Vagina (tissue), 2 donors: ENCODE measurements at regions not wholly inside any gene's neighbourhood (a gene's known extent, or its start where the extent isn't known, plus 50 kb on each side); places are given as distances from the start of the nearest gene placed in this dataset.

Experiments
- CTCF ChIP-seq, 3 experiments: fragments of 450-650 bp in 2 of 3; fragments of 200-600 bp in 1 of 3; sonication (generic) in 1 of 3; IDR thresholded peaks; one replicate each; pipeline ENCODE4 v1.5.1; 2017 to 2019; ENCODE audit warnings: antibody characterized with exemption in 3 of 3, mild to moderate bottlenecking in 2 of 3, moderate library complexity in 2 of 3
- POLR2A ChIP-seq, 2 donors: fragments of 450-650 bp; IDR thresholded peaks; one replicate each; pipeline ENCODE4 v1.6.1; 2017; ENCODE audit warnings: antibody characterized with exemption in 2 of 2, mild to moderate bottlenecking in 2 of 2, moderate library complexity in 2 of 2

- no peak for TF ChIP-seq CTCF (IDR thresholded peaks at IDR 0.05)
- TF ChIP-seq POLR2A (IDR thresholded peaks at IDR 0.05) = no peak
Observed at GRCh38 chr3:153320585-153321128, 158.6 kb downstream of the RAP2B start.
